Vagina (tissue), 2 donors: ENCODE measurements at regions not wholly inside any gene's neighbourhood (a gene's known extent, or its start where the extent isn't known, plus 50 kb on each side); places are given as distances from the start of the nearest gene placed in this dataset.

Experiments used
- CTCF ChIP-seq, 3 experiments: fragments of 450-650 bp in 2 of 3; fragments of 200-600 bp in 1 of 3; sonication (generic) in 1 of 3; IDR thresholded peaks; one replicate each; pipeline ENCODE4 v1.5.1; 2017 to 2019; ENCODE audit warnings: antibody characterized with exemption in 3 of 3, mild to moderate bottlenecking in 2 of 3, moderate library complexity in 2 of 3
- POLR2A ChIP-seq, 2 donors: fragments of 450-650 bp; IDR thresholded peaks; one replicate each; pipeline ENCODE4 v1.6.1; 2017; ENCODE audit warnings: antibody characterized with exemption in 2 of 2, mild to moderate bottlenecking in 2 of 2, moderate library complexity in 2 of 2

GRCh38 chr21:18987520-18988026, 584.0 kb upstream of the TMPRSS15 start:
- TF ChIP-seq POLR2A (IDR thresholded peaks at IDR 0.05) (no peak), CTCF (IDR thresholded peaks at IDR 0.05) (no peak)
